K562 (cell line): ENCODE measurements at regions not wholly inside any gene's neighbourhood (a gene's known extent, or its start where the extent isn't known, plus 50 kb on each side); places are given as distances from the start of the nearest gene placed in this dataset.

ENCODE experiments used
- ATAC-seq: fragments of 200-7000 bp; cut with Tn5 transposase; 3 replicates; pipeline ENCODE4 v1.9.1; 2020; ENCODE audit warnings: moderate library complexity
- BruUV-seq: library from RNA; stranded (reverse); fragments of 400-500 nt; replicated peaks from 2 replicates; lab custom pipeline; 2021; lab: Mats Ljungman, UMichigan
- CTCF ChIA-PET: fragments of 300-600 bp; formaldehyde crosslinking; extraction: SDS; loops from one replicate; lab custom pipeline; 2021; ENCODE audit warnings: low intra/inter-chr PET ratio; lab: Yijun Ruan, JAX
- POLR2A ChIA-PET: fragments of 300-600, 350-650 bp; sonication (Branson Sonifier 250); formaldehyde crosslinking; extraction: SDS; loops from one replicate; lab custom pipeline; 2021; ENCODE audit warnings: antibody characterized with exemption, inconsistent platforms; lab: Yijun Ruan, JAX
- DNase-seq, 4 experiments: peaks; one replicate each; pipeline versions ENCODE4 v3.0.0 to v3.0.0-alpha.2; 2011 to 2018; ENCODE audit warnings: low spot score in 3 of 4, mixed read lengths in 3 of 4; ENCODE audit errors: extremely low read depth in 1 of 4
- FAIRE-seq: peaks from 2 replicates; lab custom pipeline; 2011; peaks lifted over from hg19 to GRCh38; lab: Jason Lieb, UNC
- H2AFZ ChIP-seq: 2 replicates; pipeline ENCODE4 v1.6.0; 2011; ENCODE audit warnings: low read depth, low read length, control low read depth, inconsistent platforms
- H3K27ac ChIP-seq: fragments of 200-600 bp; 3 replicates; pipeline ENCODE4 v1.8.0; 2011; ENCODE audit warnings: low read depth, mild to moderate bottlenecking, control low read depth, inconsistent platforms, low read length, moderate library complexity, mixed read lengths; ENCODE audit errors: extremely low read depth
- H3K27me3 ChIP-seq, 2 experiments: fragments of 300-600 bp in 1 of 2; 2 replicates in 1 of 2; 3 replicates in 1 of 2; pipeline versions ENCODE4 v1.6.0 to v1.8.0; 2011; ENCODE audit warnings: inconsistent platforms in 2 of 2, low read length in 2 of 2, mild to moderate bottlenecking in 1 of 2, mixed read lengths in 1 of 2, moderate library complexity in 1 of 2; ENCODE audit not compliant: control insufficient read depth in 2 of 2, insufficient read depth in 2 of 2
- H3K36me3 ChIP-seq: fragments of 300-600 bp; 3 replicates; pipeline ENCODE4 v1.8.0; 2011; ENCODE audit warnings: mild to moderate bottlenecking, low read length, inconsistent platforms; ENCODE audit not compliant: control insufficient read depth, insufficient read depth
- H3K4me1 ChIP-seq, 2 experiments: fragments of 200-600 bp in 1 of 2; replicated peaks in 1 of 2; 2 replicates in 1 of 2; 3 replicates in 1 of 2; pipeline versions ENCODE4 v1.5.1 to v1.8.0; 2011; ENCODE audit warnings: inconsistent platforms in 2 of 2, low read length in 2 of 2, mild to moderate bottlenecking in 1 of 2, mixed read lengths in 1 of 2, moderate library complexity in 1 of 2; ENCODE audit not compliant: control insufficient read depth in 2 of 2, insufficient read depth in 2 of 2
- H3K4me2 ChIP-seq: 2 replicates; pipeline ENCODE4 v1.6.1; 2011; ENCODE audit warnings: low read length, control low read depth, inconsistent platforms, mixed read lengths; ENCODE audit not compliant: insufficient read depth
- H3K4me3 ChIP-seq: fragments of 200-600 bp; sonication (generic), shearing (Covaris generic); 2 replicates; pipeline ENCODE4 v1.5.1; 2016; ENCODE audit warnings: control low read depth, inconsistent platforms
- H3K79me2 ChIP-seq: fragments of 200-600 bp; 3 replicates; pipeline ENCODE4 v1.8.0; 2011; ENCODE audit warnings: low read length, inconsistent platforms; ENCODE audit not compliant: control insufficient read depth, insufficient read depth
- H3K9ac ChIP-seq, 2 experiments: 2 replicates each; pipeline versions ENCODE4 v1.6.0 to v1.6.1; 2011; ENCODE audit warnings: low read depth in 2 of 2, low read length in 2 of 2, control low read depth in 1 of 2, inconsistent platforms in 1 of 2, mild to moderate bottlenecking in 1 of 2, mixed read lengths in 1 of 2; ENCODE audit not compliant: insufficient read depth in 1 of 2
- H3K9me1 ChIP-seq: one replicate; pipeline ENCODE4 v1.6.0; 2011; ENCODE audit warnings: inconsistent platforms, mild to moderate bottlenecking, low read length, moderate library complexity; ENCODE audit not compliant: control insufficient read depth, insufficient read depth
- H3K9me3 ChIP-seq: replicated peaks from 2 replicates; pipeline ENCODE4 v1.5.1; 2011; ENCODE audit warnings: low read depth, low read length, inconsistent platforms; ENCODE audit not compliant: control insufficient read depth, insufficient read depth
- H4K20me1 ChIP-seq: replicated peaks from 2 replicates; pipeline ENCODE4 v1.6.1; 2011; ENCODE audit warnings: low read length, inconsistent platforms, mixed read lengths; ENCODE audit not compliant: control insufficient read depth, insufficient read depth
- HDAC6 ChIP-seq: IDR thresholded peaks from 2 replicates; pipeline ENCODE4 v1.6.1; 2012; ENCODE audit warnings: low read depth, mild to moderate bottlenecking, control low read depth, inconsistent platforms, low read length, moderate library complexity
- KLF16 ChIP-seq: IDR thresholded peaks from 2 replicates; pipeline ENCODE4 v1.6.1; 2016; ENCODE audit warnings: antibody characterized with exemption
- NFIX ChIP-seq: fragments of 250-450 bp; sonication (Bioruptor Pico); IDR thresholded peaks from 2 replicates; pipeline ENCODE4 v1.4.0; 2020; ENCODE audit warnings: low read depth, mild to moderate bottlenecking, moderate library complexity
- POLR3G ChIP-seq: IDR thresholded peaks from 2 replicates; pipeline ENCODE4 v1.6.1; 2011; ENCODE audit not compliant: insufficient read length, insufficient replicate concordance; ENCODE audit errors: extremely low read depth
- TSHZ1 ChIP-seq: fragments of 250-450 bp; sonication (Bioruptor Pico); IDR thresholded peaks from 2 replicates; pipeline ENCODE4 v1.4.0; 2020; ENCODE audit warnings: mild to moderate bottlenecking, moderate library complexity
- ZNF785 ChIP-seq: fragments of 250-450 bp; sonication (Bioruptor Pico); IDR thresholded peaks from 2 replicates; pipeline ENCODE4 v1.4.0; 2020; ENCODE audit warnings: mild to moderate bottlenecking
- WGBS: fragments of 100-300 bp; shearing (Covaris generic); methylation state at CpG from one replicate; pipeline ENCODE4 v1.1.6; 2016; ENCODE audit warnings: low coverage, mixed read lengths; ENCODE audit not compliant: insufficient coverage; ENCODE audit errors: missing lambda C conversion rate; 5-methylcytosine and 5-hydroxymethylcytosine counted together
- in situ Hi-C: fragments of 300-500 bp; cut with MboI; formaldehyde crosslinking; loops from 4 replicates; pipeline ENCODE4 v1.15.0; 2018; ENCODE audit warnings: inconsistent platforms, mixed read lengths
- intact Hi-C: fragments of 100-400 bp; cut with micrococcal nuclease; formaldehyde crosslinking; loops from 2 replicates; pipeline ENCODE4 v1.14.2; 2022
- TF ChIP-seq, protein P1 (sequence below), 2 experiments: fragments of 450-650 bp; formaldehyde crosslinking in 1 of 2; IDR thresholded peaks; 2 replicates each; pipeline versions ENCODE4 v1.4.0 to v1.6.1; 2014 to 2020; ENCODE audit warnings: mild to moderate bottlenecking in 2 of 2, borderline replicate concordance in 1 of 2, low read depth in 1 of 2
- TF ChIP-seq, protein P2 (sequence below): fragments of 450-650 bp; IDR thresholded peaks from 2 replicates; pipeline ENCODE4 v1.6.1; 2017; ENCODE audit warnings: antibody characterized with exemption

DNA sequence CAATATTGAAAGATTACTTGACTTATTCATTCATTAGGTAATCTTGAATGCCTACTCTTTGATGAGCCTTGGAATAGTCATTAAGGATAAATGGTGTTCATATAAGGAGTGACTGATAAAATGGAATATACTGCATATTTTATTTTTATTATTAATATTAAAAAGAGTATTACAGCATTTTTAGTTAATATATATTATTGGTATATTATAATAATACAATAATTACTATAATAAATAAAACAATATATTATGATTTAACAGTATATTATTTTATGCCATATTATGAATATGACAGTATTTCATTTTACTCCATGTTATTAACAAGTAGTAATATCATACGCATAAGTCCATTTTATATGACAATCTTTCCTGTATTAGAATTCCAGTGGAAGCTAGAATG, 490.8 kb upstream of the NFIA start:
- no peak overlapping the region for H3K27ac ChIP-seq
- in situ Hi-C loops (no loop called here), intact Hi-C loops (no loop called here)
- 41% methylated on average over 1 of the region's 1 CpG for WGBS
- no peak overlapping the region for H3K9ac ChIP-seq
- H3K79me2 ChIP-seq: no peaks in the 10 kb centered on the region
- peaks cover 3% of the 10 kb centered on the region; the same call in 1 of the 3 replicates for H3K36me3 ChIP-seq
- H3K4me1 ChIP-seq: no peaks in the 10 kb centered on the region
- DNase-seq (no peak), FAIRE-seq (no peak), ATAC-seq (no peak)
- no peak overlapping the region for H3K4me2 ChIP-seq
- no peak overlapping the region for H2AFZ ChIP-seq
- H3K9me3 ChIP-seq: no peaks in the 10 kb centered on the region
- BruUV-seq: no TSS peak
- no peaks in the 10 kb centered on the region for H3K27me3 ChIP-seq
- ChIA-PET CTCF (no interaction called here), POLR2A (no interaction called here)
- H3K9me1 ChIP-seq: no peaks in the 10 kb centered on the region
- no peak overlapping the region for H3K4me3 ChIP-seq
- no peaks in the 10 kb centered on the region for H4K20me1 ChIP-seq
- no peak for TF ChIP-seq POLR3G
- TF ChIP-seq ZNF785 (CRISPR knock-in tag): no peak
- TF ChIP-seq, protein P1, sequence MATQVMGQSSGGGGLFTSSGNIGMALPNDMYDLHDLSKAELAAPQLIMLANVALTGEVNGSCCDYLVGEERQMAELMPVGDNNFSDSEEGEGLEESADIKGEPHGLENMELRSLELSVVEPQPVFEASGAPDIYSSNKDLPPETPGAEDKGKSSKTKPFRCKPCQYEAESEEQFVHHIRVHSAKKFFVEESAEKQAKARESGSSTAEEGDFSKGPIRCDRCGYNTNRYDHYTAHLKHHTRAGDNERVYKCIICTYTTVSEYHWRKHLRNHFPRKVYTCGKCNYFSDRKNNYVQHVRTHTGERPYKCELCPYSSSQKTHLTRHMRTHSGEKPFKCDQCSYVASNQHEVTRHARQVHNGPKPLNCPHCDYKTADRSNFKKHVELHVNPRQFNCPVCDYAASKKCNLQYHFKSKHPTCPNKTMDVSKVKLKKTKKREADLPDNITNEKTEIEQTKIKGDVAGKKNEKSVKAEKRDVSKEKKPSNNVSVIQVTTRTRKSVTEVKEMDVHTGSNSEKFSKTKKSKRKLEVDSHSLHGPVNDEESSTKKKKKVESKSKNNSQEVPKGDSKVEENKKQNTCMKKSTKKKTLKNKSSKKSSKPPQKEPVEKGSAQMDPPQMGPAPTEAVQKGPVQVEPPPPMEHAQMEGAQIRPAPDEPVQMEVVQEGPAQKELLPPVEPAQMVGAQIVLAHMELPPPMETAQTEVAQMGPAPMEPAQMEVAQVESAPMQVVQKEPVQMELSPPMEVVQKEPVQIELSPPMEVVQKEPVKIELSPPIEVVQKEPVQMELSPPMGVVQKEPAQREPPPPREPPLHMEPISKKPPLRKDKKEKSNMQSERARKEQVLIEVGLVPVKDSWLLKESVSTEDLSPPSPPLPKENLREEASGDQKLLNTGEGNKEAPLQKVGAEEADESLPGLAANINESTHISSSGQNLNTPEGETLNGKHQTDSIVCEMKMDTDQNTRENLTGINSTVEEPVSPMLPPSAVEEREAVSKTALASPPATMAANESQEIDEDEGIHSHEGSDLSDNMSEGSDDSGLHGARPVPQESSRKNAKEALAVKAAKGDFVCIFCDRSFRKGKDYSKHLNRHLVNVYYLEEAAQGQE (IDR thresholded peaks at IDR 0.05; ENCODE audit: borderline replicate concordance): no peak
- TF ChIP-seq, protein P1 (CRISPR knock-in tag; IDR thresholded peaks at IDR 0.05; ENCODE audit: low read depth): no peak
- TF ChIP-seq HDAC6: no peak
- TF ChIP-seq, protein P2, sequence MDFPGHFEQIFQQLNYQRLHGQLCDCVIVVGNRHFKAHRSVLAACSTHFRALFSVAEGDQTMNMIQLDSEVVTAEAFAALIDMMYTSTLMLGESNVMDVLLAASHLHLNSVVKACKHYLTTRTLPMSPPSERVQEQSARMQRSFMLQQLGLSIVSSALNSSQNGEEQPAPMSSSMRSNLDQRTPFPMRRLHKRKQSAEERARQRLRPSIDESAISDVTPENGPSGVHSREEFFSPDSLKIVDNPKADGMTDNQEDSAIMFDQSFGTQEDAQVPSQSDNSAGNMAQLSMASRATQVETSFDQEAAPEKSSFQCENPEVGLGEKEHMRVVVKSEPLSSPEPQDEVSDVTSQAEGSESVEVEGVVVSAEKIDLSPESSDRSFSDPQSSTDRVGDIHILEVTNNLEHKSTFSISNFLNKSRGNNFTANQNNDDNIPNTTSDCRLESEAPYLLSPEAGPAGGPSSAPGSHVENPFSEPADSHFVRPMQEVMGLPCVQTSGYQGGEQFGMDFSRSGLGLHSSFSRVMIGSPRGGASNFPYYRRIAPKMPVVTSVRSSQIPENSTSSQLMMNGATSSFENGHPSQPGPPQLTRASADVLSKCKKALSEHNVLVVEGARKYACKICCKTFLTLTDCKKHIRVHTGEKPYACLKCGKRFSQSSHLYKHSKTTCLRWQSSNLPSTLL: no peak
- TF ChIP-seq KLF16: no peak
- no peak for TF ChIP-seq NFIX
- TF ChIP-seq TSHZ1 (CRISPR knock-in tag): no peak
